Adrenal gland (tissue), 5 donors: ENCODE measurements at regions not wholly inside any gene's neighbourhood (a gene's known extent, or its start where the extent isn't known, plus 50 kb on each side); places are given as distances from the start of the nearest gene placed in this dataset.

Source experiments
- POLR2A ChIP-seq, 2 donors: fragments of 450-650 bp; IDR thresholded peaks; one replicate each; pipeline ENCODE4 v1.6.1; 2017; ENCODE audit warnings: antibody characterized with exemption in 2 of 2, mild to moderate bottlenecking in 2 of 2, moderate library complexity in 1 of 2
- TF ChIP-seq, protein P1 (sequence below), 6 experiments: fragments of 450-650 bp in 4 of 6; fragments of 200-600 bp in 2 of 6; sonication (generic) in 1 of 6; IDR thresholded peaks; 1 replicate in 5 of 6; 2 replicates in 1 of 6; pipeline versions ENCODE4 v1.5.1 to v1.8.0; 2016 to 2021; ENCODE audit warnings: antibody characterized with exemption in 6 of 6, mild to moderate bottlenecking in 2 of 6, moderate library complexity in 1 of 6
- donor health status: DM: no; HTN: no; CAD: no.

DNA sequence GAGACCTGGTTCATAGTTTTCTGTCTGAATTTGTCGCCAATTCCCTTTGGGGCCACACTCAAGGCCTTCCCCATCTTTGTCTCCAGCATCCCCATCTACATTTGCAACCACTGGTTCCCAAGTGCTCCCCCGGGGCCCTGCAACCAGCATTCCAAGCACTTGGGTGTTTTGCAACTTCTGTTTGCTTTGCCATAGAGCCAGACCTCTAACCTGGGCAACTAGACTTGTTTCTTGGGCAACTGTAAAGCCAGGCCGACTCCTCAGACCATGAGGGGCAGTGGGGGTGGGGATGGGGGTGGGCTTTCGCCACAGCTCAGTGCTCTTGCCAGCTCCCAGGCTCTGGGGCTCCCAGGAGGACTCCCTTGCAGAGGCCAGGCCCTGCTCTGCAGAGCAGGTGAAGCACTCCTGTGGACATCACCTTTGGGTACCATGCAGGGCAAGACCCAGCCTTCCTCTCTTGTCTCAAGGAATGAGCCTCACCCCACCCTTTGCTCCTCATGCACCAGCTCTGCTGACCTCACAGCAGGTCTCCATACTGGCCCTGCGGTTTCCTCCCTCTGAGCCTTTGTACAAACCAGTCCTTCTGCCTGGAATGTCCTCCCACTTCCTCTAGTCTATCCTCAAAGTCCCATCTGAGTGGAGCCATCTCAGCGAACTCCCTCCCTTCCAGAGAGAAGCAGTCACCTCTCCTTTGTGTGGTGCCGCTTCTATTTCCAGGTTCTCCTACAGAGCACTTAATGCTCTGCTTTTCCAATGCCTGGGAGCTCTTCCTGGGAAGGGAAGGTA is 126.7 kb upstream of the MYCN start:
- TF ChIP-seq, protein P1, sequence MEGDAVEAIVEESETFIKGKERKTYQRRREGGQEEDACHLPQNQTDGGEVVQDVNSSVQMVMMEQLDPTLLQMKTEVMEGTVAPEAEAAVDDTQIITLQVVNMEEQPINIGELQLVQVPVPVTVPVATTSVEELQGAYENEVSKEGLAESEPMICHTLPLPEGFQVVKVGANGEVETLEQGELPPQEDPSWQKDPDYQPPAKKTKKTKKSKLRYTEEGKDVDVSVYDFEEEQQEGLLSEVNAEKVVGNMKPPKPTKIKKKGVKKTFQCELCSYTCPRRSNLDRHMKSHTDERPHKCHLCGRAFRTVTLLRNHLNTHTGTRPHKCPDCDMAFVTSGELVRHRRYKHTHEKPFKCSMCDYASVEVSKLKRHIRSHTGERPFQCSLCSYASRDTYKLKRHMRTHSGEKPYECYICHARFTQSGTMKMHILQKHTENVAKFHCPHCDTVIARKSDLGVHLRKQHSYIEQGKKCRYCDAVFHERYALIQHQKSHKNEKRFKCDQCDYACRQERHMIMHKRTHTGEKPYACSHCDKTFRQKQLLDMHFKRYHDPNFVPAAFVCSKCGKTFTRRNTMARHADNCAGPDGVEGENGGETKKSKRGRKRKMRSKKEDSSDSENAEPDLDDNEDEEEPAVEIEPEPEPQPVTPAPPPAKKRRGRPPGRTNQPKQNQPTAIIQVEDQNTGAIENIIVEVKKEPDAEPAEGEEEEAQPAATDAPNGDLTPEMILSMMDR (IDR thresholded peaks at IDR 0.05) = no peak
- no peak for TF ChIP-seq POLR2A (IDR thresholded peaks at IDR 0.05)
